Endodermal cell (in vitro differentiated cells): ENCODE measurements at regions not wholly inside any gene's neighbourhood (a gene's known extent, or its start where the extent isn't known, plus 50 kb on each side); places are given as distances from the start of the nearest gene placed in this dataset.

Experiments used
- DNase-seq: peaks from one replicate; pipeline ENCODE4 v3.0.0-alpha.2; 2017
- H3K27ac ChIP-seq: 2 replicates; pipeline ENCODE4 v1.5.1; 2013; ENCODE audit warnings: mild to moderate bottlenecking, low read depth, low read length, moderate library complexity
- H3K27me3 ChIP-seq: 2 replicates; pipeline ENCODE4 v1.6.1; 2013; ENCODE audit warnings: mild to moderate bottlenecking, low read length, moderate library complexity; ENCODE audit not compliant: insufficient read depth, control insufficient read depth, poor library complexity, severe bottlenecking
- H3K36me3 ChIP-seq: 2 replicates; pipeline ENCODE4 v1.7.0; 2013; ENCODE audit warnings: mild to moderate bottlenecking, low read length, moderate library complexity; ENCODE audit not compliant: control insufficient read depth, insufficient read depth
- H3K4me1 ChIP-seq: one replicate; pipeline ENCODE4 v1.7.0; 2013; ENCODE audit warnings: low read length; ENCODE audit not compliant: control insufficient read depth, insufficient read depth
- H3K4me3 ChIP-seq: 2 replicates; pipeline ENCODE4 v1.5.1; 2013; ENCODE audit warnings: mild to moderate bottlenecking, low read length, moderate library complexity
- H3K9ac ChIP-seq: 2 replicates; pipeline ENCODE4 v1.6.1; 2013; ENCODE audit warnings: mild to moderate bottlenecking, low read length, moderate library complexity; ENCODE audit not compliant: poor library complexity, severe bottlenecking; ENCODE audit errors: extremely low read depth
- H3K9me3 ChIP-seq: 2 replicates; pipeline ENCODE4 v1.6.1; 2013; ENCODE audit warnings: mild to moderate bottlenecking, low read length, moderate library complexity; ENCODE audit not compliant: control insufficient read depth
- H3K27ac Mint-ChIP-seq: 2 replicates; pipeline ENCODE4 v1.8.0; 2020; ENCODE audit warnings: mixed read lengths
- H3K27me3 Mint-ChIP-seq: 2 replicates; pipeline ENCODE4 v1.8.0; 2021; ENCODE audit warnings: mild to moderate bottlenecking, mixed read lengths; ENCODE audit not compliant: insufficient read depth
- H3K36me3 Mint-ChIP-seq: 2 replicates; pipeline ENCODE4 v1.8.0; 2020; ENCODE audit warnings: low read depth, mixed read lengths
- H3K4me1 Mint-ChIP-seq: 2 replicates; pipeline ENCODE4 v1.8.0; 2020; ENCODE audit warnings: mixed read lengths
- H3K4me3 Mint-ChIP-seq: 2 replicates; pipeline ENCODE4 v1.8.0; 2020; ENCODE audit warnings: mild to moderate bottlenecking, moderate library complexity, mixed read lengths
- H3K9me3 Mint-ChIP-seq: 2 replicates; pipeline ENCODE4 v1.8.0; 2020; ENCODE audit warnings: mild to moderate bottlenecking, mixed read lengths
- CTCF ChIP-seq: fragments of 200-600 bp; sonication (generic); conservative IDR thresholded peaks from 2 replicates; pipeline ENCODE4 v1.5.0; 2021; ENCODE audit warnings: antibody characterized with exemption, mild to moderate bottlenecking
- whole genome bisulfite sequencing, 2 experiments: methylation state at CpG; one replicate each; pipeline versions ENCODE4 v1.1.5 to v1.1.7; 2013; ENCODE audit warnings: missing lambda C conversion rate in 2 of 2, mixed read lengths in 1 of 2; ENCODE audit not compliant: insufficient coverage in 1 of 2, insufficient read length in 1 of 2; 5-methylcytosine and 5-hydroxymethylcytosine counted together

DNA sequence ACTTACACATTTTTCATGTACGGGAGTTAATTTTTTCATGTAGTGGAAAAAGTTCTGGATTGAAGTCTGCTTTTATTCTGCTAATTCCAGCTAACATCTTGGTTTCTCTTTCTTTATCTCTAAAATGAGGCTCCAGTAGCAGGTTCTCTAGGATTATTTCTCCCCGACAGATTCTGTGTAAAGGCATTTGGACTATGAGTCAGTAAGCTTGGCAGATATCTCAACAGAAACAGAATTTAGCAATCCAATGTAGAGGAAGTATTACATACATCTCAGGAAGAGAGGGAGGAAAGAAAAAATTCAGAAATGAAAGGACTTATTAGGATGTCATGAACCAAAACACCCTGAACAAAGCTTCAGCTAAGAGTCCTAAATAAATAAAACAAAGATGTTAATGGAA, 1682.3 kb upstream of the TENM3 start:
- H3K4me1 Mint-ChIP-seq = peaks cover 2% of the 10 kb centered on the region
- no peaks in the 10 kb centered on the region for H3K27me3 Mint-ChIP-seq
- Histone ChIP-seq H3K9ac (no peak overlapping the region), H3K4me1 (no peaks in the 10 kb centered on the region), H3K36me3 (no peaks in the 10 kb centered on the region), H3K27me3 (no peaks in the 10 kb centered on the region), H3K27ac (no peak overlapping the region), H3K4me3 (no peak overlapping the region), H3K9me3 (no peaks in the 10 kb centered on the region)
- no peak for DNase-seq
- H3K27ac Mint-ChIP-seq = no peak overlapping the region
- no peak for TF ChIP-seq CTCF
- 88 to 100% methylated on average over 1 to 2 of the region's 2 CpGs for WGBS, 2 experiments
- H3K4me3 Mint-ChIP-seq = no peak overlapping the region
- H3K36me3 Mint-ChIP-seq = no peaks in the 10 kb centered on the region
- no peaks in the 10 kb centered on the region for H3K9me3 Mint-ChIP-seq

GRCh38 chr4:180564026-180564425, 1679.2 kb upstream of the TENM3 start:
- Mint-ChIP-seq H3K27ac (no peak overlapping the region), H3K4me1 (no peaks in the 10 kb centered on the region), H3K27me3 (no peaks in the 10 kb centered on the region), H3K9me3 (no peaks in the 10 kb centered on the region), H3K4me3 (no peak overlapping the region), H3K36me3 (no peaks in the 10 kb centered on the region)
- TF ChIP-seq CTCF = no peak
- H3K27ac ChIP-seq = no peak overlapping the region
- H3K4me3 ChIP-seq = no peak overlapping the region
- no peaks in the 10 kb centered on the region for H3K9me3 ChIP-seq
- H3K4me1 ChIP-seq = no peaks in the 10 kb centered on the region
- H3K9ac ChIP-seq = no peak overlapping the region
- WGBS, 2 experiments = 84 to 98% methylated on average over 2 to 3 of the region's 3 CpGs
- H3K27me3 ChIP-seq = no peaks in the 10 kb centered on the region
- no peak for DNase-seq
- H3K36me3 ChIP-seq = no peaks in the 10 kb centered on the region

DNA sequence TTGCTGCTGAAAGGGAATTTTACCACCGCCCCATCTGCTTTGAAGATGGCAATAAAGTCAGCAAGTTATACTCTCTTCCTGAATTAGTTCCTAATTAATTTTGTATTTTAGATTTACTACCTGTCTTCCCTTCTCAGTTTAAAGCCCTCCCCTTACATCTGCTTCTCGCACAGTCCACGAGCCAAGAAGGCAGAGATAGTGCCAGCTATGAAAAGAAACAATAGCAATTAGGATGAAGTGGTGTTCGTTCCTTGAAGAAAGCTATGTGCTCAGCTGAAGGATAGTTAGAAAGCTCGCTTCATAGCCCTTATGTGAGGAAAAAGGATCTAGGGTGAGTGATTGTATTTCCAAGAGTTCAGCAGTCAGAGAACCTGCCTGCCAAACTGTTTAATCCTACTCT, 1678.8 kb upstream of the TENM3 start:
- TF ChIP-seq CTCF = no peak
- 91 to 100% methylated on average over 3 to 5 of the region's 5 CpGs for WGBS, 2 experiments
- Histone ChIP-seq H3K4me3 (no peak overlapping the region), H3K4me1 (no peaks in the 10 kb centered on the region), H3K27me3 (no peaks in the 10 kb centered on the region), H3K9ac (no peak overlapping the region), H3K36me3 (no peaks in the 10 kb centered on the region), H3K27ac (no peak overlapping the region), H3K9me3 (no peaks in the 10 kb centered on the region)
- Mint-ChIP-seq H3K9me3 (no peaks in the 10 kb centered on the region), H3K4me3 (no peak overlapping the region), H3K4me1 (no peaks in the 10 kb centered on the region), H3K27ac (no peak overlapping the region), H3K27me3 (no peaks in the 10 kb centered on the region), H3K36me3 (no peaks in the 10 kb centered on the region)
- DNase-seq = no peak
